ENCODE measurements at regions not wholly inside any gene's neighbourhood (a gene's known extent, or its start where the extent isn't known, plus 50 kb on each side); places are given as distances from the start of the nearest gene placed in this dataset.

- Histone ChIP-seq H3K27me3 (ENCODE audit: control insufficient read depth, insufficient read depth, low read length) (no peaks in the 10 kb centered on the region), H3K36me3 (ENCODE audit: control insufficient read depth, insufficient read depth, low read length) (no peaks in the 10 kb centered on the region), H3K4me1 (ENCODE audit: control insufficient read depth, insufficient read depth, low read length) (no peaks in the 10 kb centered on the region), H3K27ac (ENCODE audit: low read length) (no peak overlapping the region), H3K4me3 (ENCODE audit: low read depth in 2 of 2, low read length in 2 of 2) (no peak overlapping the region), H3K9me3 (ENCODE audit: control insufficient read depth, insufficient read depth, low read depth, low read length) (no peaks in the 10 kb centered on the region)
- ATAC-seq, result no peak
- in situ Hi-C loops (cut with HindIII; ENCODE audit: low pct_unique_long_range_greater_than_20kb, low sequenced_read_pairs), result no loop called here
- intact Hi-C loops (cut with micrococcal nuclease; ENCODE audit: unreplicated experiment), result no loop called here
- DNase-seq (ENCODE audit: low read depth, low spot score), result no peak
- BruUV-seq (replicated peaks), result no TSS peak
- POLR2A ChIA-PET, result no interaction called here
- CTCF ChIA-PET, result no interaction called here
- no peak for TF ChIP-seq REST (IDR thresholded peaks at IDR 0.05; ENCODE audit: insufficient read depth in 1 of 2, low read depth in 2 of 2, low read length in 1 of 2)
- no peak for TF ChIP-seq TCF7L2 (IDR thresholded peaks at IDR 0.05; ENCODE audit: low read depth, low read length)
- no peak for TF ChIP-seq CTCF (IDR thresholded peaks at IDR 0.05)
- TF ChIP-seq SIN3A (IDR thresholded peaks at IDR 0.05; ENCODE audit: borderline replicate concordance, insufficient read depth, low read depth, low read length), result no peak
Observed at GRCh38 chrX:10811111-10811510, 190.7 kb upstream of the MID1 start.

- H3K27ac ChIP-seq (ENCODE audit: low read length), result no peak overlapping the region
- ATAC-seq, result no peak
- no peaks in the 10 kb centered on the region for H3K9me3 ChIP-seq (ENCODE audit: control insufficient read depth, insufficient read depth, low read depth, low read length)
- no peak for DNase-seq (ENCODE audit: low read depth, low spot score)
- ChIA-PET CTCF (no interaction called here), POLR2A (no interaction called here)
- BruUV-seq (replicated peaks), result no TSS peak
- in situ Hi-C loops (cut with HindIII; ENCODE audit: low pct_unique_long_range_greater_than_20kb, low sequenced_read_pairs), result no loop called here
- no peak overlapping the region for H3K4me3 ChIP-seq (ENCODE audit: low read depth in 2 of 2, low read length in 2 of 2)
- no peak for TF ChIP-seq TCF7L2 (IDR thresholded peaks at IDR 0.05; ENCODE audit: low read depth, low read length)
- intact Hi-C loops (cut with micrococcal nuclease; ENCODE audit: unreplicated experiment), result no loop called here
- no peaks in the 10 kb centered on the region for H3K27me3 ChIP-seq (ENCODE audit: control insufficient read depth, insufficient read depth, low read length)
- no peaks in the 10 kb centered on the region for H3K4me1 ChIP-seq (ENCODE audit: control insufficient read depth, insufficient read depth, low read length)
- no peaks in the 10 kb centered on the region for H3K36me3 ChIP-seq (ENCODE audit: control insufficient read depth, insufficient read depth, low read length)
Observed at GRCh38 chrX:10813761-10814160, 193.4 kb upstream of the MID1 start.

- H3K36me3 ChIP-seq (ENCODE audit: control insufficient read depth, insufficient read depth, low read length), result no peaks in the 10 kb centered on the region
- DNase-seq (ENCODE audit: low read depth, low spot score) (no peak), ATAC-seq (no peak)
- H3K9me3 ChIP-seq (ENCODE audit: control insufficient read depth, insufficient read depth, low read depth, low read length), result no peaks in the 10 kb centered on the region
- in situ Hi-C loops (cut with HindIII; ENCODE audit: low pct_unique_long_range_greater_than_20kb, low sequenced_read_pairs), result no loop called here
- no peak overlapping the region for H3K27ac ChIP-seq (ENCODE audit: low read length)
- intact Hi-C loops (cut with micrococcal nuclease; ENCODE audit: unreplicated experiment), result no loop called here
- POLR2A ChIA-PET, result no interaction called here
- H3K4me3 ChIP-seq (ENCODE audit: low read depth in 2 of 2, low read length in 2 of 2), result no peak overlapping the region
- no peaks in the 10 kb centered on the region for H3K4me1 ChIP-seq (ENCODE audit: control insufficient read depth, insufficient read depth, low read length)
- H3K27me3 ChIP-seq (ENCODE audit: control insufficient read depth, insufficient read depth, low read length), result no peaks in the 10 kb centered on the region
- CTCF ChIA-PET, result no interaction called here
- TF ChIP-seq POLR2AphosphoS5 (IDR thresholded peaks at IDR 0.05; ENCODE audit: low read depth, low read length) (no peak), TCF7L2 (IDR thresholded peaks at IDR 0.05; ENCODE audit: low read depth, low read length) (no peak), SIN3A (IDR thresholded peaks at IDR 0.05; ENCODE audit: borderline replicate concordance, insufficient read depth, low read depth, low read length) (no peak), REST (IDR thresholded peaks at IDR 0.05; ENCODE audit: insufficient read depth in 1 of 2, low read depth in 2 of 2, low read length in 1 of 2) (no peak), CTCF (IDR thresholded peaks at IDR 0.05) (no peak)
- BruUV-seq (replicated peaks), result no TSS peak
Observed at GRCh38 chrX:10818651-10819050, 198.3 kb upstream of the MID1 start.

Data from Panc1 (cell line).